Kidney epithelial cell (primary cell): ENCODE measurements at regions not wholly inside any gene's neighbourhood (a gene's known extent, or its start where the extent isn't known, plus 50 kb on each side); places are given as distances from the start of the nearest gene placed in this dataset.

Experiments used
- DNase-seq: peaks from one replicate; pipeline ENCODE4 v3.0.0-alpha.2; 2010; ENCODE audit warnings: low read depth
- H3K27me3 ChIP-seq: 2 replicates; pipeline ENCODE4 v1.6.0; 2011; ENCODE audit warnings: low read length; ENCODE audit not compliant: control insufficient read depth, insufficient read depth
- H3K36me3 ChIP-seq: 2 replicates; pipeline ENCODE4 v1.5.1; 2011; ENCODE audit warnings: low read length; ENCODE audit not compliant: control insufficient read depth, insufficient read depth
- H3K4me3 ChIP-seq: 2 replicates; pipeline ENCODE4 v1.5.1; 2011; ENCODE audit warnings: low read depth, mild to moderate bottlenecking, control low read depth, low read length
- CTCF ChIP-seq: IDR thresholded peaks from 2 replicates; pipeline ENCODE4 v1.5.1; 2011; ENCODE audit warnings: mild to moderate bottlenecking, moderate library complexity, low read length, control low read depth, inconsistent platforms; ENCODE audit not compliant: insufficient read depth, poor library complexity, severe bottlenecking

GRCh38 chr4:1515763-1516162 is 109.5 kb upstream of the NKX1-1 start:
- no peaks in the 10 kb centered on the region for H3K36me3 ChIP-seq
- H3K27me3 ChIP-seq = peaks cover 59% of the 10 kb centered on the region
- DNase-seq = no peak
- no peak for TF ChIP-seq CTCF
- no peak overlapping the region for H3K4me3 ChIP-seq

- Histone ChIP-seq H3K4me3 (no peak overlapping the region), H3K36me3 (no peaks in the 10 kb centered on the region), H3K27me3 (peaks cover 60% of the 10 kb centered on the region)
- no peak for DNase-seq
- no peak for TF ChIP-seq CTCF
Observed at GRCh38 chr4:1515156-1515555, 108.9 kb upstream of the NKX1-1 start.

GRCh38 chr4:1514612-1515011 is 108.4 kb upstream of the NKX1-1 start:
- TF ChIP-seq CTCF = no peak
- Histone ChIP-seq H3K27me3 (peaks cover 58% of the 10 kb centered on the region), H3K36me3 (no peaks in the 10 kb centered on the region), H3K4me3 (no peak overlapping the region)
- DNase-seq = no peak

GRCh38 chr4:1513936-1514483 is 107.8 kb upstream of the NKX1-1 start:
- Histone ChIP-seq H3K36me3 (no peaks in the 10 kb centered on the region), H3K27me3 (peaks cover 61% of the 10 kb centered on the region), H3K4me3 (no peak overlapping the region)
- DNase-seq = no peak
- no peak for TF ChIP-seq CTCF

GRCh38 chr4:1512738-1513660 is 106.8 kb upstream of the NKX1-1 start:
- H3K27me3 ChIP-seq = peaks cover 65% of the 10 kb centered on the region
- no peak overlapping the region for H3K4me3 ChIP-seq
- no peak for TF ChIP-seq CTCF
- H3K36me3 ChIP-seq = no peaks in the 10 kb centered on the region
- DNase-seq = no peak
